T-helper 1 cell treated with Interleukin-12 subunit alpha and Interleukin-12 subunit beta and Interleukin-4 antibody, amounts not matched to agents 30 μg/mL and 1 μg/mL, for 36 hours (primary cell): ENCODE measurements at regions not wholly inside any gene's neighbourhood (a gene's known extent, or its start where the extent isn't known, plus 50 kb on each side); places are given as distances from the start of the nearest gene placed in this dataset.
"Not testable (repeated sequence)": the region's sequence is repeated elsewhere in the genome, so short reads cannot be mapped to it uniquely, and the experiment has no call there.

ENCODE experiments used
- H3K27ac Mint-ChIP-seq: one replicate; pipeline ENCODE4 v1.8.0; 2021; ENCODE audit warnings: mild to moderate bottlenecking, mixed read lengths
- H3K27me3 Mint-ChIP-seq: one replicate; pipeline ENCODE4 v1.8.0; 2021; ENCODE audit warnings: low read depth, mixed read lengths
- H3K36me3 Mint-ChIP-seq: one replicate; pipeline ENCODE4 v1.8.0; 2021; ENCODE audit warnings: low read depth, mixed read lengths
- H3K4me1 Mint-ChIP-seq: one replicate; pipeline ENCODE4 v1.8.0; 2021; ENCODE audit warnings: low read depth, mixed read lengths
- H3K4me3 Mint-ChIP-seq: one replicate; pipeline ENCODE4 v1.8.0; 2021; ENCODE audit warnings: mild to moderate bottlenecking, moderate library complexity, mixed read lengths
- H3K9me3 Mint-ChIP-seq: one replicate; pipeline ENCODE4 v1.8.0; 2021; ENCODE audit warnings: mixed read lengths

- Mint-ChIP-seq H3K9me3 (no peaks in the 10 kb centered on the region), H3K4me3 (no peak overlapping the region), H3K36me3 (no peaks in the 10 kb centered on the region), H3K4me1 (no peaks in the 10 kb centered on the region), H3K27ac (no peak overlapping the region), H3K27me3 (peaks cover 23% of the 10 kb centered on the region)
These were observed 274.7 kb upstream of the CTNNB1 start for GRCh38 chr3:40924559-40925141.

GRCh38 chr3:40925231-40925630 lies 274.1 kb upstream of the CTNNB1 start:
- Mint-ChIP-seq H3K4me3 (no peak overlapping the region), H3K36me3 (no peaks in the 10 kb centered on the region), H3K9me3 (no peaks in the 10 kb centered on the region), H3K27ac (no peak overlapping the region), H3K4me1 (no peaks in the 10 kb centered on the region), H3K27me3 (peaks cover 23% of the 10 kb centered on the region)

GRCh38 chr3:40930131-40930538 lies 269.2 kb upstream of the CTNNB1 start:
- H3K4me1 Mint-ChIP-seq = no peaks in the 10 kb centered on the region
- no peaks in the 10 kb centered on the region for H3K9me3 Mint-ChIP-seq
- H3K27ac Mint-ChIP-seq = no peak overlapping the region
- no peak overlapping the region for H3K4me3 Mint-ChIP-seq
- H3K36me3 Mint-ChIP-seq = no peaks in the 10 kb centered on the region
- peaks cover 23% of the 10 kb centered on the region for H3K27me3 Mint-ChIP-seq

GRCh38 chr3:40930756-40931155 lies 268.5 kb upstream of the CTNNB1 start:
- no peak overlapping the region for H3K27ac Mint-ChIP-seq
- H3K4me3 Mint-ChIP-seq = no peak overlapping the region
- H3K36me3 Mint-ChIP-seq = no peaks in the 10 kb centered on the region
- no peaks in the 10 kb centered on the region for H3K4me1 Mint-ChIP-seq
- H3K9me3 Mint-ChIP-seq = no peaks in the 10 kb centered on the region
- H3K27me3 Mint-ChIP-seq = peaks cover 23% of the 10 kb centered on the region

GRCh38 chr3:40938591-40938990 lies 260.7 kb upstream of the CTNNB1 start:
- Mint-ChIP-seq H3K4me1 (no peaks in the 10 kb centered on the region), H3K27me3 (no peaks in the 10 kb centered on the region), H3K36me3 (no peaks in the 10 kb centered on the region), H3K27ac (no peak overlapping the region), H3K9me3 (peaks cover 4% of the 10 kb centered on the region), H3K4me3 (no peak overlapping the region)

- Mint-ChIP-seq H3K4me3 (no peak overlapping the region), H3K4me1 (no peaks in the 10 kb centered on the region), H3K9me3 (peaks cover 4% of the 10 kb centered on the region), H3K27ac (no peak overlapping the region), H3K36me3 (no peaks in the 10 kb centered on the region), H3K27me3 (no peaks in the 10 kb centered on the region)
These were observed 260.1 kb upstream of the CTNNB1 start for GRCh38 chr3:40939030-40939740.

GRCh38 chr3:40939741-40940130 lies 259.6 kb upstream of the CTNNB1 start:
- Mint-ChIP-seq H3K4me3 (no peak overlapping the region), H3K4me1 (no peaks in the 10 kb centered on the region), H3K9me3 (peaks cover 4% of the 10 kb centered on the region), H3K36me3 (no peaks in the 10 kb centered on the region), H3K27ac (no peak overlapping the region), H3K27me3 (no peaks in the 10 kb centered on the region)

- no peaks in the 10 kb centered on the region for H3K27me3 Mint-ChIP-seq
- H3K4me3 Mint-ChIP-seq = no peak overlapping the region
- H3K36me3 Mint-ChIP-seq = no peaks in the 10 kb centered on the region
- H3K27ac Mint-ChIP-seq = no peak overlapping the region
- H3K9me3 Mint-ChIP-seq = peaks cover 4% of the 10 kb centered on the region
- no peaks in the 10 kb centered on the region for H3K4me1 Mint-ChIP-seq
These were observed 258.7 kb upstream of the CTNNB1 start for GRCh38 chr3:40940651-40941050.

GRCh38 chr3:40947022-40947421 lies 252.3 kb upstream of the CTNNB1 start:
- not testable (repeated sequence) for H3K36me3 Mint-ChIP-seq, H3K4me1 Mint-ChIP-seq, H3K27me3 Mint-ChIP-seq, H3K27ac Mint-ChIP-seq, H3K4me3 Mint-ChIP-seq
- H3K9me3 Mint-ChIP-seq = peaks cover 11% of the 10 kb centered on the region

GRCh38 chr3:40949347-40949746 lies 250.0 kb upstream of the CTNNB1 start:
- not testable (repeated sequence) for H3K36me3 Mint-ChIP-seq, H3K27ac Mint-ChIP-seq, H3K4me3 Mint-ChIP-seq, H3K4me1 Mint-ChIP-seq, H3K27me3 Mint-ChIP-seq
- peaks cover 27% of the 10 kb centered on the region for H3K9me3 Mint-ChIP-seq

GRCh38 chr3:40951636-40952035 lies 247.7 kb upstream of the CTNNB1 start:
- Mint-ChIP-seq H3K4me3 (no peak overlapping the region), H3K36me3 (no peaks in the 10 kb centered on the region), H3K27ac (no peak overlapping the region), H3K9me3 (peaks cover 19% of the 10 kb centered on the region), H3K4me1 (no peaks in the 10 kb centered on the region), H3K27me3 (peaks cover 6% of the 10 kb centered on the region)

- Mint-ChIP-seq H3K27ac (no peak overlapping the region), H3K36me3 (peaks cover 3% of the 10 kb centered on the region), H3K4me1 (no peaks in the 10 kb centered on the region), H3K27me3 (no peaks in the 10 kb centered on the region), H3K9me3 (peaks cover 21% of the 10 kb centered on the region), H3K4me3 (no peak overlapping the region)
These were observed 238.0 kb upstream of the CTNNB1 start for GRCh38 chr3:40961104-40961857.

- H3K27ac Mint-ChIP-seq = no peak overlapping the region
- peaks cover 3% of the 10 kb centered on the region for H3K36me3 Mint-ChIP-seq
- H3K4me1 Mint-ChIP-seq = no peaks in the 10 kb centered on the region
These were observed 236.6 kb upstream of the CTNNB1 start for GRCh38 chr3:40962721-40963120.

GRCh38 chr3:40968666-40969065 lies 230.6 kb upstream of the CTNNB1 start:
- H3K36me3 Mint-ChIP-seq = peaks cover 4% of the 10 kb centered on the region
- no peaks in the 10 kb centered on the region for H3K27me3 Mint-ChIP-seq
- H3K4me1 Mint-ChIP-seq = peaks cover 33% of the 10 kb centered on the region
- peaks cover 6% of the 10 kb centered on the region for H3K9me3 Mint-ChIP-seq
- H3K27ac Mint-ChIP-seq = peak overlapping the region; percentile 16
- no peak overlapping the region for H3K4me3 Mint-ChIP-seq

More at GRCh38 chr3:40962721-40963120, 236.6 kb upstream of the CTNNB1 start:
- H3K9me3 Mint-ChIP-seq = peaks cover 22% of the 10 kb centered on the region
- H3K4me3 Mint-ChIP-seq = no peak overlapping the region
- H3K27me3 Mint-ChIP-seq = no peaks in the 10 kb centered on the region

GRCh38 chr3:40969341-40969740 lies 230.0 kb upstream of the CTNNB1 start:
- H3K27me3 Mint-ChIP-seq = no peaks in the 10 kb centered on the region

More at GRCh38 chr3:40969341-40969740, 230.0 kb upstream of the CTNNB1 start:
- H3K27ac Mint-ChIP-seq = no peak overlapping the region
- no peak overlapping the region for H3K4me3 Mint-ChIP-seq
- H3K36me3 Mint-ChIP-seq = peaks cover 3% of the 10 kb centered on the region
- peaks cover 35% of the 10 kb centered on the region for H3K4me1 Mint-ChIP-seq
- peaks cover 4% of the 10 kb centered on the region for H3K9me3 Mint-ChIP-seq
